GM21825 (cell line): ENCODE measurements at regions not wholly inside any gene's neighbourhood (a gene's known extent, or its start where the extent isn't known, plus 50 kb on each side); places are given as distances from the start of the nearest gene placed in this dataset.
"Not testable (repeated sequence)": the region's sequence is repeated elsewhere in the genome, so short reads cannot be mapped to it uniquely, and the experiment has no call there.

Experiments
- ATAC-seq: cut with Tn5 transposase; IDR thresholded peaks from one replicate; pipeline ENCODE4 v1.9.1; 2021; ENCODE audit warnings: mild to moderate bottlenecking, moderate library complexity; ENCODE audit not compliant: unreplicated experiment

GRCh38 chr10:128571745-128572144, 445.5 kb upstream of the MKI67 start:
- no peak for ATAC-seq

GRCh38 chr10:128572696-128573095, 446.5 kb upstream of the MKI67 start:
- ATAC-seq = no peak

DNA sequence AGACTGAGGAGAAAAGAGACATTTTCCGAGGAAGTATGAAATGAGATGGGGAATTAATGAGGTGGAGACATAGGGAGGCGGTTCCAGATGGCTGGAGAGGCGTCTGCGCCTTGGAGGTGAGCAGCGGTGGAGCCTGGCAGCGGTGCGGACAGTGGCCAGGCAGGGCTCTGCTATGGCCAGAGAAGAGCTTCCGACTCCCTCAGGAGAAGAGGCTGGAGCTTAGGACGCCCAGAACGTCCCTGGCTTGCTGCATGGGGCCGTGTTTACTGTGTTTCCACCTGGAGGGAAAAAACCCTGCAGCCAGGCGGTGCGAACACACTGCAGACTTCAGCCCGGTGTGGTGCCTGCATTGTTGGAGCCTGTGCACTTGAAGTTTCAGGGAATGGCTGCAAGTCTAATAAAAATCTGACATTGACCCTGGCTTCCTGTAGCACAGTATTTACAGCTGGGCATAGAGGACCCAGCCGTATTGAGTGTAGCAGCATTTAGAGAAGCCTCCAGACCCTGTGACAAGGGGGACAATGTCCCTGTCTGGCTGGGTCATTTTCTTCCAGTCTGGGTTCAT, 447.1 kb upstream of the MKI67 start:
- no peak for ATAC-seq

- no peak for ATAC-seq
Observed at GRCh38 chr10:128573986-128574385, 447.8 kb upstream of the MKI67 start.

DNA sequence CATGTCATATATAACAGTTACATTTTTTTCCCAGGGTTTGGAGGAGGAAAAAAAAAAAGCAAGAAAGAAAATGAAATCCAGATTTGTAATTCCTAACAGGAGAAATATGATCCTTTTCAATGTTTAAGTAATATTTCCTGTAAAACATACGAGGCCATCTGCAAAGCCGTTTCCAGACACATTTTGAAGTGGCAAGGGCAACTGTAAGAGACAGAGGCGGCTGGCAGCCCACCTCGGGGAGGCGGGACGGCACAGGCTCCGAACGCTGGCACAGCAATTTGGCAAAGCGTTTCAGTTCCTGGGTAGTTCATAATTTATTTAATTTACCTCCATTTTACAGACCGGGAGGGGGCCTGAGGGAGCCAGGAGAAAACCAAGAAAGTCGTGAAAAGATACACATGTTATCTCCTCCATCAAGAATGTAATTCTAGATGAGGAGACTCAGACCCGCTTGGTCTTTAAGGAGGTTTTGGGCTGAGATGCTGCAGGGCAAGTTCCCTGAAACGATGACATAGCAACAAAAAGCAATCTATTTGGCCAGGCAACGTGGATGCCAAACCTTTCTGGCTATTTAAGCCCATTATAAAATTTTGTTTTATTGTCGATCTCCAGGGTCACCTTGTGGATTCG, 448.5 kb upstream of the MKI67 start:
- no peak for ATAC-seq

GRCh38 chr10:128575761-128576160, 449.5 kb upstream of the MKI67 start:
- no peak for ATAC-seq

DNA sequence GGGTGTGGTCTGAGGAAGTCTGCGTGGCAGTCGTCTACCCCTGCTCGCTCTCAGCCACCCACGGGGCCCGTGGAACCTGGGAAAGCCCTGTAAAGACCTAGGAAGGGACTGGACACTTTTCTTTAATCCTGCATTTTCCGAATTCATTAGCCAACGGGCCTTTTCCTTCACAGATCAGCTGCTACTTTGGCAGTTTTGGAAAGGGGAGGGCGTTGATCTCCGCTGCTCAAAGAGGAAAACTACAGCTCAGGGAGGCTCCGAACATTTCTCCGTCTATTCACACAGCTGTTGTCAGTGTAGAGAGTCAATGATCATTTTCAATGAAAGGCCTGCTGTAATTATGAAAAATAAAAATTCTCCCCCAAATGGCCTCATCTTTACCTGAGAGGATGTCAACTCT, 450.1 kb upstream of the MKI67 start:
- no peak for ATAC-seq

DNA sequence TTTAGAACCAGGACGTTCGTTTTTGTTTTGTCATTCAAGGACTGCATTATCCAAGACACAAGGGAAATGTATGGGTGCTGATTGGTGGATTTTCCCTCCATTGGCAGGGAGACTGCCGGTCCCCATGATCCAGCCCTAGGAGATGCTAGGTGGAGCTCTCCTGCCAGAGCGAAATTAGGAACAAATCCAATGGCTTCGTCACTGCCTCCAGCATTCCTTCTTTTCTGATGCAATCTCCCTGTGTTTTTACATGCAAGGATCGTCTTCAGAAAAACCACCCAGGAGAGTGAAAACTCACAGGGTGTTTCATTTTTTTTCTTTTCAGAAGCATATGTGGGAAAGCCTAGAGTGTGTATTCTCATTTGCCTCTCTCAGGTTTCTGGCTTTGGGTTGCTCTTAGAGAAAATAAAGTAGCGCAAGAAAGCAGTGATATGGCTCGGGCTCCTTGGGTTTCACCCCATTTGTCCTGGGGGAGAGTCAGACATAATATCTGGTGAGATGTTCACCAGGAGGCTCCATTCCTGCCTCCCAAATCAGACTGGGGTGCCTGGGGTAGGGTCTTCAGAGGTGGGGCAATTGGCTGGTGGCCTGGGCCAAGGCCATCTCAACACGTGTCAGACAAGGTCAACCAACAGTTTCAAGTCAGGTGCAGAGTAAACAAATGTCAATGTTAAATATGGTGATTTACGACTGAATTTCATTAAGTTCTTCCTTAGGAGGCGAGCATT, 450.9 kb upstream of the MKI67 start:
- ATAC-seq = no peak

DNA sequence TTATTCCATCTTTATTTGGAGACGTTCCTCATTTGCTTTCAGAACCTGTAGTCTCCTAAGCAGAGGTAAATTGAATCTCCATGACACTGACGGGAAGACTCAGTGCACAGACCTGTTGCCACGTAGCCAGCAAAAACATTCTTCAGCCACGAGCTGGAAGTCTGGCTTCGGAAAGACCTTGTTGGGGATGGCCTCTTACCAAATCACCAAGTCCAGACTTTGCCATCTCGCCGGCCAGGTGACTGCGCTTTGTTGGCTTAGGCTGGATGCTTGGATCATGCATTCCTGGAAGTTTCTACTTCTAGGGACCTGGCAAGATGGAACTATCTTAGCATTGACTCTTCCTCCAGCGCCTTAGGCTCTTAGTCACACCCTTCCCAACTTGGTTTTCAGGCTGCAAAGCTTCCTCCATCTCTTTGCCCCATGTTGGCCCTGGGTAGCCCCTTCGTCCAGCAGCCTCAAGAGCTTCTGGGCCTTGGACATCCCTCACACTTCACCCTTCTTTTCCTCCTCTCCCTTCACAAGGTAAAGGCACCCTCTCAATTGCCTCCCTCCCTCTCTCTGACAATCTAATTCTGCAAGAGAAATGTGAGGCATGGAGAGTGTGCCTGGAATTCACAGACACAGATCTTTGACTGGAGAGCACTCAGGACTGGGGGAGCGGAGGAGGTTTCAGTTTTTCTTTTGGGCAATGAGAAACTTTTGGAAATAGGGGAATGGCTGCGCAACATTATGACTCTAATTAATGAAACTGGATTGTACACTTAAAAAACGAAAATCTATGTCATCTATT, 451.9 kb upstream of the MKI67 start:
- no peak for ATAC-seq

- ATAC-seq = no peak
Observed at GRCh38 chr10:128578766-128579165, 452.5 kb upstream of the MKI67 start.

- ATAC-seq = no peak
Observed at GRCh38 chr10:128579280-128579865, 453.1 kb upstream of the MKI67 start.

DNA sequence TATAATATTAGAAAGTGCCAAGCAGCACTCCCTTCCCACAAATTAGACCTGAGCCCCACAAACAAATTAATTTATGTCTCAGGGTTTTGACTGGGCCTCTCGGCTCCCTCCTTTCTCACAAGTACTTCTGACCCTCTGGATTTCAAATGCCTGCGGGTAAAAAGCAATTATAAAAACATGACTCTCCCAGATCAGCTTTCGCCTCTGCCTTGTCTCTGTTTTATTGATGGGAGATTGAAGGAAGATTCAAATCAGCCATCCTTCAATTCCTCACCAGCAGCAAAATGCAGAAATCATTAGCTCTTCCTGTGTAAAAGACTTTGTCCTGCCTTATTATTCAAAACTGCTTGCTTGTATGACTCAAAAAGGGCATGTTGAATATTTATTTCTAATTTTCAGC, 453.7 kb upstream of the MKI67 start:
- no peak for ATAC-seq

DNA sequence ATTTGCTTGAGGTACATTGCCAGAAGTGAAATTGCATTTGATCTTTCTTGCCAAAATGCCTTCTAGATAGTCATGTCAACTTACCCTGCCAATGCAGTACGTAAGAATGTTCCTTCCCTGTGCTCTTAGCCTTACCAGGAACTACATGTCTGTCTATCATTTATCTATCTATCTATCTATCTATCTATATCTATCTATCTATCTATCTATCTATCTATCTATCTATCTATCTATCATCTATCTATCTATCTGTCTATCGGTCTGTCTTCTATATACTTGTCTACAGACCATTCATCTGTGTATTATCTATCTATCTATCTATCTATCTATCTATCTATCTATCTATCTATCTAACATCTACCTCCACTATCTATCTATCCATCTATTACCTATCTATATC, 456.9 kb upstream of the MKI67 start:
- ATAC-seq = not testable (repeated sequence)

- not testable (repeated sequence) for ATAC-seq
Observed at GRCh38 chr10:128586599-128586998, 460.4 kb upstream of the MKI67 start.

DNA sequence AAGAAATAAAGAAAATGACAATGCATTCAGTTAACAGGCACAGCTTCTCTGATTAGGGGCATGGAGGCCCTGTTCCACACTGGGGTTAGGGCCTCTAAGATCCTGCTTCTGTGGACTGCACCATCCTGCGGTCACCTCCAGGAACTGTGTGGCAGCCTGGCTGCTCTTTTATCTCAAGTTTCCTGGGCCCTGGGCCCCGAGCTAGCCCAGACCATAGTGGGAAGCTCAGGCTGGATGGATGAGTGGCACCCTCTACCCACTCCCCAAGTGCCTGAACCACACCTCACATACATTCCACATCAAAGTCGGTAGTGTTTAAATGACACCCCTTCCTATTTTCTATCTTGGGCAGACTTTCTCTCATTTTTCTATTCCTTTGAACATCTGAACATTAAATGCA, 461.5 kb upstream of the MKI67 start:
- no peak for ATAC-seq

- ATAC-seq = no peak
Observed at GRCh38 chr10:128588402-128588801, 462.2 kb upstream of the MKI67 start.

DNA sequence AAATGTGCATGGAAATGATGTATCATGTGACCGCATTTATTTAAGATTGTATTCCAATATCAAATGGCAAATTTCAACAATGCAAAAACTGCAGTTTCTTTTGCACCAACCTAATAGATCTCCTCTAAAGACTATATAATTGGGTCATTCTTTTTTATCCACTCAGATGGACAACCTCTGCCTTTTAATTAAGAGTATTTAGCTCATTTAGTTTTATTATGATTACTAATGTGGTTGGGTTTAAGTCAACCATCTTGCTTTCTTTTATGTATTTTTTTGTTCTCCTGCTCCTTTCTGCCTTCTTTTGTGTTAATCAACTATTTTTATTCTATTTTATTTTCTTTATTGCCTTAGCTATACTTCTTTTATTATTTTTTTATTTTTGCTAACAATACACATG, 468.5 kb upstream of the MKI67 start:
- no peak for ATAC-seq

- ATAC-seq = no peak
Observed at GRCh38 chr10:128596906-128597305, 470.7 kb upstream of the MKI67 start.

GRCh38 chr10:128599030-128599429, 472.8 kb upstream of the MKI67 start:
- no peak for ATAC-seq

GRCh38 chr10:128599538-128599937, 473.3 kb upstream of the MKI67 start:
- no peak for ATAC-seq

DNA sequence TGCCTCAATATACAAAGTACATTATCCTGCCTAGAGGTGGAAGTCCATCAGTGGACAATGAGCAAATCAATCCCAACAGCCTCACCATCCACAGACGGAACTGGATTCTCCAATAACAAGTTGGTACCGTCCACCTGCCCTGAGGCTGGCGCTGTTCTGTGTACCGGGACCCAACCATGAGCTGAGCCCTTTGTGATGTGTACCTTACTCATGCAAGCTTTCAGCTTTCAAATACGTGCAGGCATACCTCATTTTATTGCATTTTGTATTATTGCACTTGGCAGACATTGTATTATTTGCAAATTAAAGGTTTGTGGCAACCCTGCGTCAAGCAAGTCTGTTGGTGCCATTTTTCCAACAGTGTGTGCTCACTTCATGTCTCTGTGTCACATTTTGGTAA, 476.0 kb upstream of the MKI67 start:
- ATAC-seq = no peak
